K562 (cell line): ENCODE measurements at regions not wholly inside any gene's neighbourhood (a gene's known extent, or its start where the extent isn't known, plus 50 kb on each side); places are given as distances from the start of the nearest gene placed in this dataset.

Experiments used
- CEBPB ChIP-seq: fragments of 450-650 bp; IDR thresholded peaks from 2 replicates; pipeline ENCODE4 v1.6.1; 2016; ENCODE audit warnings: missing genetic modification characterization, missing compliant biosample characterization
- FIP1L1 ChIP-seq: fragments of 200-400 bp; formaldehyde crosslinking; IDR thresholded peaks from 2 replicates; pipeline ENCODE4 v1.6.1; 2018; ENCODE audit warnings: mild to moderate bottlenecking, low read depth, low read length; ENCODE audit not compliant: poor library complexity, severe bottlenecking
- FOXK1 ChIP-seq: sonication (generic); formaldehyde crosslinking; IDR thresholded peaks from 2 replicates; pipeline ENCODE4 v1.8.0; 2022; ENCODE audit warnings: missing genetic modification reagents, mild to moderate bottlenecking, borderline replicate concordance
- SMAD1 ChIP-seq: fragments of 150-350 bp; IDR thresholded peaks from 2 replicates; pipeline ENCODE4 v1.6.1; 2014; ENCODE audit warnings: low read length, low read depth; ENCODE audit not compliant: partially characterized antibody
- U2AF1 ChIP-seq: fragments of 200-400 bp; formaldehyde crosslinking; optimal IDR thresholded peaks from 2 replicates; pipeline ENCODE3; 2017; ENCODE audit warnings: mild to moderate bottlenecking, low read depth, low read length, moderate library complexity
- ZNF41 ChIP-seq: fragments of 250-450 bp; sonication (Bioruptor Pico); conservative IDR thresholded peaks from 2 replicates; pipeline ENCODE4 v1.4.0; 2020; ENCODE audit warnings: mild to moderate bottlenecking
- TF ChIP-seq, protein P1 (sequence below), 3 experiments: IDR thresholded peaks in 2 of 3; conservative IDR thresholded peaks in 1 of 3; 2 replicates each; pipeline ENCODE4 v1.5.1; 2011 to 2012; ENCODE audit warnings: low read length in 3 of 3, mild to moderate bottlenecking in 3 of 3, control low read depth in 2 of 3, improper control_type of control experiment in 1 of 3, inconsistent platforms in 1 of 3, low read depth in 1 of 3, mixed read lengths in 1 of 3, moderate library complexity in 1 of 3; ENCODE audit not compliant: insufficient read depth in 2 of 3
- TF ChIP-seq, protein P2 (sequence below), 2 experiments: IDR thresholded peaks; 2 replicates each; pipeline ENCODE4 v1.6.1; 2011; ENCODE audit warnings: borderline replicate concordance in 1 of 2, control low read depth in 1 of 2, low read depth in 1 of 2, low read length in 1 of 2, mild to moderate bottlenecking in 1 of 2, mixed read lengths in 1 of 2, moderate library complexity in 1 of 2; ENCODE audit not compliant: insufficient read depth in 1 of 2, insufficient read length in 1 of 2, poor library complexity in 1 of 2, severe bottlenecking in 1 of 2; ENCODE audit errors: extremely low read depth in 1 of 2

DNA sequence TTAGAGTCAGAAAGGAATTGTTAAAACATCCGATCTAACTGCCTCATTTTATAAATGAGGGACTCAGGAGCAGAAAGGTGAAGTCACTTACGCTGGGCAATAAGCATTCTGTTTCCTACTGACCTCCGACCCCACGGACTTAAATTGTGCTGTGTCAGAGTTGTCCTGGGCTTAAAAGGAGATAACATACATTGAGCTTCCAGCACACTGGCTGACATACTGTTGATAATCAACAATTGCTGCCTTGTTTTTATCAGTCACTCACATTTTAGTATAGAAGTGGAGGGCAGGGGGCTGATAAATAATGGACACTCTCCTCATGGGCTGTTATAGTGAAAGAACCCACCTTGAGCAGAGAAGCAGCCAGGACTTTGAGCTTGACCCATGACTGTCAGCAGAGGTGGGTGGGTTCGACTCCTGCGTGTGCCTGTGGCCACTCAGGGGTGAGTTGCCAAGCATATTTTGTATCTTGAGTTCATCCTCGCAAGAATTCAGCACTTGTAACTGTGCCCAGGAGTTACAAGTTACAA lies 166.5 kb upstream of the JARID2 start:
- TF ChIP-seq, protein P1, sequence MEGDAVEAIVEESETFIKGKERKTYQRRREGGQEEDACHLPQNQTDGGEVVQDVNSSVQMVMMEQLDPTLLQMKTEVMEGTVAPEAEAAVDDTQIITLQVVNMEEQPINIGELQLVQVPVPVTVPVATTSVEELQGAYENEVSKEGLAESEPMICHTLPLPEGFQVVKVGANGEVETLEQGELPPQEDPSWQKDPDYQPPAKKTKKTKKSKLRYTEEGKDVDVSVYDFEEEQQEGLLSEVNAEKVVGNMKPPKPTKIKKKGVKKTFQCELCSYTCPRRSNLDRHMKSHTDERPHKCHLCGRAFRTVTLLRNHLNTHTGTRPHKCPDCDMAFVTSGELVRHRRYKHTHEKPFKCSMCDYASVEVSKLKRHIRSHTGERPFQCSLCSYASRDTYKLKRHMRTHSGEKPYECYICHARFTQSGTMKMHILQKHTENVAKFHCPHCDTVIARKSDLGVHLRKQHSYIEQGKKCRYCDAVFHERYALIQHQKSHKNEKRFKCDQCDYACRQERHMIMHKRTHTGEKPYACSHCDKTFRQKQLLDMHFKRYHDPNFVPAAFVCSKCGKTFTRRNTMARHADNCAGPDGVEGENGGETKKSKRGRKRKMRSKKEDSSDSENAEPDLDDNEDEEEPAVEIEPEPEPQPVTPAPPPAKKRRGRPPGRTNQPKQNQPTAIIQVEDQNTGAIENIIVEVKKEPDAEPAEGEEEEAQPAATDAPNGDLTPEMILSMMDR (IDR thresholded peaks at IDR 0.05 in 2 of 3, conservative IDR thresholded peaks at IDR 0.05 in 1 of 3; ENCODE audit: insufficient read depth in 2 of 3, low read depth in 1 of 3, low read length in 3 of 3) = no peak; a peak in 1 of 6 replicates
- TF ChIP-seq SMAD1 (no peak), FIP1L1 (no peak), CEBPB (tag) (no peak), ZNF41 (CRISPR knock-in tag) (no peak; the same call in 1 of the 2 replicates), U2AF1 (no peak), FOXK1 (CRISPR knock-in tag) (no peak)
- TF ChIP-seq, protein P2, sequence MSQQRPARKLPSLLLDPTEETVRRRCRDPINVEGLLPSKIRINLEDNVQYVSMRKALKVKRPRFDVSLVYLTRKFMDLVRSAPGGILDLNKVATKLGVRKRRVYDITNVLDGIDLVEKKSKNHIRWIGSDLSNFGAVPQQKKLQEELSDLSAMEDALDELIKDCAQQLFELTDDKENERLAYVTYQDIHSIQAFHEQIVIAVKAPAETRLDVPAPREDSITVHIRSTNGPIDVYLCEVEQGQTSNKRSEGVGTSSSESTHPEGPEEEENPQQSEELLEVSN (IDR thresholded peaks at IDR 0.05; ENCODE audit: borderline replicate concordance in 1 of 2, extremely low read depth in 1 of 2, insufficient read depth in 1 of 2, insufficient read length in 1 of 2, low read depth in 1 of 2, low read length in 1 of 2, poor library complexity in 1 of 2, severe bottlenecking in 1 of 2) = no peak
